Retinal pigment epithelial cell (primary cell): ENCODE measurements at regions not wholly inside any gene's neighbourhood (a gene's known extent, or its start where the extent isn't known, plus 50 kb on each side); places are given as distances from the start of the nearest gene placed in this dataset.

Source experiments
- DNase-seq: peaks from one replicate; pipeline ENCODE4 v3.0.0-alpha.2; 2010; ENCODE audit warnings: low read depth
- H3K4me3 ChIP-seq: 2 replicates; pipeline ENCODE4 v1.5.1; 2011; ENCODE audit warnings: mild to moderate bottlenecking, low read length, control low read depth, moderate library complexity
- CTCF ChIP-seq: conservative IDR thresholded peaks from 2 replicates; pipeline ENCODE4 v1.5.1; 2011; ENCODE audit warnings: low read depth, low read length, control low read depth, inconsistent platforms

- TF ChIP-seq CTCF = no peak
- H3K4me3 ChIP-seq = no peak overlapping the region
- DNase-seq = no peak
Measured at GRCh38 chr12:92261692-92262091, 116.0 kb upstream of the BTG1 start.

- TF ChIP-seq CTCF = no peak
- DNase-seq = no peak
- no peak overlapping the region for H3K4me3 ChIP-seq
Measured at GRCh38 chr12:92261071-92261470, 115.4 kb upstream of the BTG1 start.

GRCh38 chr12:92259696-92260251 lies 114.1 kb upstream of the BTG1 start:
- no peak overlapping the region for H3K4me3 ChIP-seq
- no peak for DNase-seq
- no peak for TF ChIP-seq CTCF

- no peak for DNase-seq
- no peak for TF ChIP-seq CTCF
- no peak overlapping the region for H3K4me3 ChIP-seq
Measured at GRCh38 chr12:92259291-92259690, 113.6 kb upstream of the BTG1 start.

GRCh38 chr12:92257261-92257660 lies 111.6 kb upstream of the BTG1 start:
- no peak overlapping the region for H3K4me3 ChIP-seq
- peak; percentile 26 for DNase-seq
- TF ChIP-seq CTCF = no peak

GRCh38 chr12:92255741-92256140 lies 110.1 kb upstream of the BTG1 start:
- H3K4me3 ChIP-seq = no peak overlapping the region
- no peak for DNase-seq
- TF ChIP-seq CTCF = no peak

GRCh38 chr12:92253301-92253700 lies 107.7 kb upstream of the BTG1 start:
- DNase-seq = no peak
- no peak for TF ChIP-seq CTCF

More at GRCh38 chr12:92253301-92253700, 107.7 kb upstream of the BTG1 start:
- no peak overlapping the region for H3K4me3 ChIP-seq
